Lung (tissue), 11 donors: ENCODE measurements at regions not wholly inside any gene's neighbourhood (a gene's known extent, or its start where the extent isn't known, plus 50 kb on each side); places are given as distances from the start of the nearest gene placed in this dataset.

ENCODE experiments used
- ATAC-seq: fragments of 200-7000 bp; cut with Tn5 transposase; one replicate; pipeline ENCODE4 v1.9.1; 2020; ENCODE audit warnings: moderate number of reproducible peaks; ENCODE audit not compliant: insufficient read depth, low FRiP score
- DNase-seq, 3 donors: peaks; one replicate each; pipeline ENCODE4 v3.0.0-alpha.2; 2013 to 2017
- H3K27ac ChIP-seq, 2 donors: one replicate each; pipeline ENCODE4 v1.5.1; 2013; ENCODE audit warnings: mild to moderate bottlenecking in 2 of 2, moderate library complexity in 2 of 2, control low read depth in 1 of 2, inconsistent platforms in 1 of 2, low read depth in 1 of 2, low read length in 1 of 2
- H3K27me3 ChIP-seq, 3 donors: one replicate each; pipeline ENCODE4 v1.5.1; 2013; ENCODE audit warnings: low read length in 2 of 3; ENCODE audit not compliant: control insufficient read depth in 3 of 3, insufficient read depth in 3 of 3
- H3K36me3 ChIP-seq, 4 donors: one replicate each; pipeline ENCODE4 v1.5.1; 2013; ENCODE audit warnings: low read length in 4 of 4, mild to moderate bottlenecking in 1 of 4, moderate library complexity in 1 of 4; ENCODE audit not compliant: control insufficient read depth in 4 of 4, insufficient read depth in 4 of 4
- H3K4me1 ChIP-seq, 5 donors: one replicate each; pipeline ENCODE4 v1.5.1; 2013; ENCODE audit warnings: low read length in 5 of 5, mild to moderate bottlenecking in 2 of 5, moderate library complexity in 1 of 5; ENCODE audit not compliant: control insufficient read depth in 5 of 5, insufficient read depth in 5 of 5
- H3K4me3 ChIP-seq: one replicate; pipeline ENCODE4 v1.5.1; 2013; ENCODE audit warnings: mild to moderate bottlenecking, control low read depth, moderate library complexity
- H3K9ac ChIP-seq, 2 donors: one replicate each; pipeline ENCODE4 v1.5.1; 2013; ENCODE audit warnings: low read length in 2 of 2, control low read depth in 1 of 2; ENCODE audit not compliant: insufficient read depth in 1 of 2
- H3K9me3 ChIP-seq, 4 donors: one replicate each; pipeline ENCODE4 v1.5.1; 2013; ENCODE audit warnings: low read length in 3 of 4, mild to moderate bottlenecking in 1 of 4, moderate library complexity in 1 of 4; ENCODE audit not compliant: control insufficient read depth in 4 of 4, insufficient read depth in 3 of 4
- CTCF ChIP-seq: IDR thresholded peaks from 2 replicates; pipeline ENCODE4 v1.5.1; 2012; ENCODE audit warnings: mild to moderate bottlenecking; ENCODE audit errors: control extremely low read depth, extremely low read depth
- WGBS, 2 donors: extraction: QIAGEN DNeasy Blood & Tissue Kit; methylation state at CpG; one replicate each; pipeline ENCODE4 v1.1.7; 2013; 5-methylcytosine and 5-hydroxymethylcytosine counted together
- donor health status: control.
- donor health status: control.
- donor health status: Bipolar disorder and iron deficiency.
- donor health status: healthy.
- donor health status: DM: yes; HTN: yes; CAD: no.

- Histone ChIP-seq H3K27ac (no peak overlapping the region), H3K36me3 (no peaks in the 10 kb centered on the region), H3K4me3 (no peak overlapping the region), H3K9me3 (no peaks in the 10 kb centered on the region), H3K27me3 (no peaks in the 10 kb centered on the region), H3K9ac (no peak overlapping the region), H3K4me1 (no peaks in the 10 kb centered on the region)
- no peak for TF ChIP-seq CTCF
- DNase-seq (no peak), ATAC-seq (no peak)
Measured at GRCh38 chrY:13066372-13066771, 161.7 kb downstream of the DDX3Y start.

- no peak for ATAC-seq
- no peaks in the 10 kb centered on the region for H3K27me3 ChIP-seq
- no peak for DNase-seq
- no peaks in the 10 kb centered on the region for H3K4me1 ChIP-seq
- no peak overlapping the region for H3K27ac ChIP-seq
- 98% methylated on average over 3 of the region's 3 CpGs; no CpG with 5 or more reads in 1 of the 2 donors for WGBS, 2 donors
- TF ChIP-seq CTCF, result no peak
- no peak overlapping the region for H3K4me3 ChIP-seq
- H3K9ac ChIP-seq, result no peak overlapping the region
- no peaks in the 10 kb centered on the region for H3K9me3 ChIP-seq
- H3K36me3 ChIP-seq, result no peaks in the 10 kb centered on the region
Measured at GRCh38 chrY:13068696-13069095, 164.0 kb downstream of the DDX3Y start.

GRCh38 chrY:13069111-13069510 is 164.4 kb downstream of the DDX3Y start:
- no peaks in the 10 kb centered on the region for H3K4me1 ChIP-seq
- TF ChIP-seq CTCF, result no peak
- no peak overlapping the region for H3K27ac ChIP-seq
- no peak for DNase-seq
- no peak for ATAC-seq
- H3K9ac ChIP-seq, result no peak overlapping the region
- no peaks in the 10 kb centered on the region for H3K36me3 ChIP-seq
- H3K4me3 ChIP-seq, result no peak overlapping the region
- no peaks in the 10 kb centered on the region for H3K9me3 ChIP-seq
- H3K27me3 ChIP-seq, result no peaks in the 10 kb centered on the region

GRCh38 chrY:13082748-13083147 is 178.1 kb downstream of the DDX3Y start:
- DNase-seq (no peak), ATAC-seq (no peak)
- Histone ChIP-seq H3K9me3 (no peaks in the 10 kb centered on the region), H3K9ac (no peak overlapping the region), H3K27me3 (no peaks in the 10 kb centered on the region), H3K4me1 (no peaks in the 10 kb centered on the region), H3K4me3 (no peak overlapping the region), H3K27ac (no peak overlapping the region), H3K36me3 (no peaks in the 10 kb centered on the region)
- TF ChIP-seq CTCF, result no peak
